Activated CD4-positive, alpha-beta memory T cell treated with anti-CD3 and anti-CD28 coated beads, Interleukin-2, amount 10 ng/mL, durations not matched to agents 7 days and 5 days (primary cell): ENCODE measurements at regions not wholly inside any gene's neighbourhood (a gene's known extent, or its start where the extent isn't known, plus 50 kb on each side); places are given as distances from the start of the nearest gene placed in this dataset.

Experiments
- CTCF ChIA-PET: fragments of 350-600 bp; sonication (Branson Sonifier 250); formaldehyde crosslinking; loops from one replicate; lab custom pipeline; 2021; ENCODE audit warnings: antibody characterized with exemption, inconsistent platforms; lab: Charles Lee
- POLR2A ChIA-PET: fragments of 350-600 bp; sonication (Branson Sonifier 250); formaldehyde crosslinking; loops from one replicate; lab custom pipeline; 2021; ENCODE audit warnings: antibody characterized with exemption; lab: Charles Lee
- DNase-seq: peaks from one replicate; pipeline ENCODE4 v3.0.0-alpha.2; 2020
- H3K27ac Mint-ChIP-seq: one replicate; pipeline ENCODE4 v1.8.0; 2021; ENCODE audit warnings: mild to moderate bottlenecking, mixed read lengths
- H3K27me3 Mint-ChIP-seq: one replicate; pipeline ENCODE4 v1.8.0; 2021; ENCODE audit warnings: mixed read lengths
- H3K36me3 Mint-ChIP-seq: one replicate; pipeline ENCODE4 v1.8.0; 2021; ENCODE audit warnings: low read depth, mixed read lengths
- H3K4me1 Mint-ChIP-seq: one replicate; pipeline ENCODE4 v1.8.0; 2021; ENCODE audit warnings: mixed read lengths
- H3K4me3 Mint-ChIP-seq: one replicate; pipeline ENCODE4 v1.8.0; 2021; ENCODE audit warnings: mild to moderate bottlenecking, mixed read lengths
- H3K9me3 Mint-ChIP-seq: one replicate; pipeline ENCODE4 v1.8.0; 2021; ENCODE audit warnings: mixed read lengths

GRCh38 chr2:14944562-14945346 is 312.2 kb downstream of the LRATD1 start:
- Mint-ChIP-seq H3K4me1 (no peaks in the 10 kb centered on the region), H3K36me3 (no peaks in the 10 kb centered on the region), H3K4me3 (no peak overlapping the region), H3K27ac (no peak overlapping the region), H3K9me3 (peaks cover 4% of the 10 kb centered on the region), H3K27me3 (peaks cover 7% of the 10 kb centered on the region)
- no peak for DNase-seq
- CTCF ChIA-PET = no interaction called here
- POLR2A ChIA-PET = no interaction called here

DNA sequence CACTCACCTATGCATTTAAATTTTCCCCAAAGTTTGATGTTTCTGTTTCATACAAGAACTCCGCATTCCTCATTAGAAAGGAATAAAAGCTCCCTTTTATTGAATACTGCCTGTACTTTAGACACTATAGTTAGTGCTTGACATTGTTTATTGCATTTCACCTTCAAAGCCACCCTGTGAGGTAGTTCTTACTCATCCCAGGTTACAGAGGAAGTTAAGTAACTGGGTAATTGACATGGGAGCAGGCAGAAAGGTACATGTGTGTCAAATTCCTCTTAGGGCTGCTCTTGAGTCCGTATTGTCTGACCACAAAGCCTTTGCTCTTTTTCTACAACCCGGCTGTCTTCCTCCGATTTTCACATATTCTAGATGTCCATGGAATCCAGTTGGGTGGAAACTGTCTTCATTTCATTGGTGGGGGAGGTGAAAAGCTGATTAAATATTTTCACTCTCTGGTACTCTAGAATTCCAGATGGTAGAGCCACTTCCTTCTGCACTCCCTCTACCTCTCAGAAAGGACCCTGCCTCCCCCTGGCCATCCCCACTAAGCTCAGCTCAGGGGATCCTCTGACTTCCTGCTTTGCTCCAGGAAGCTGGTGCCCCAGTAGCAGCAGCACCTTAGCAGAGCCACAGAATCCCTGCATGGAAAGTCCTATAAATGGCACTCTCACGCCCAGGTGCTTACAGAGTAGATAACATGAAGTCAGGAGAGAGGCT is 319.2 kb downstream of the LRATD1 start:
- POLR2A ChIA-PET = no interaction called here
- DNase-seq = no peak
- Mint-ChIP-seq H3K4me3 (no peak overlapping the region), H3K27ac (no peak overlapping the region), H3K9me3 (peaks cover 8% of the 10 kb centered on the region), H3K36me3 (no peaks in the 10 kb centered on the region), H3K27me3 (peaks cover 4% of the 10 kb centered on the region), H3K4me1 (no peaks in the 10 kb centered on the region)
- CTCF ChIA-PET = no interaction called here

GRCh38 chr2:14952400-14952963 is 320.0 kb downstream of the LRATD1 start:
- no peaks in the 10 kb centered on the region for H3K36me3 Mint-ChIP-seq
- peaks cover 4% of the 10 kb centered on the region for H3K27me3 Mint-ChIP-seq
- H3K4me1 Mint-ChIP-seq = no peaks in the 10 kb centered on the region
- H3K27ac Mint-ChIP-seq = no peak overlapping the region
- ChIA-PET CTCF (no interaction called here), POLR2A (no interaction called here)
- peaks cover 8% of the 10 kb centered on the region for H3K9me3 Mint-ChIP-seq
- DNase-seq = no peak
- H3K4me3 Mint-ChIP-seq = no peak overlapping the region

DNA sequence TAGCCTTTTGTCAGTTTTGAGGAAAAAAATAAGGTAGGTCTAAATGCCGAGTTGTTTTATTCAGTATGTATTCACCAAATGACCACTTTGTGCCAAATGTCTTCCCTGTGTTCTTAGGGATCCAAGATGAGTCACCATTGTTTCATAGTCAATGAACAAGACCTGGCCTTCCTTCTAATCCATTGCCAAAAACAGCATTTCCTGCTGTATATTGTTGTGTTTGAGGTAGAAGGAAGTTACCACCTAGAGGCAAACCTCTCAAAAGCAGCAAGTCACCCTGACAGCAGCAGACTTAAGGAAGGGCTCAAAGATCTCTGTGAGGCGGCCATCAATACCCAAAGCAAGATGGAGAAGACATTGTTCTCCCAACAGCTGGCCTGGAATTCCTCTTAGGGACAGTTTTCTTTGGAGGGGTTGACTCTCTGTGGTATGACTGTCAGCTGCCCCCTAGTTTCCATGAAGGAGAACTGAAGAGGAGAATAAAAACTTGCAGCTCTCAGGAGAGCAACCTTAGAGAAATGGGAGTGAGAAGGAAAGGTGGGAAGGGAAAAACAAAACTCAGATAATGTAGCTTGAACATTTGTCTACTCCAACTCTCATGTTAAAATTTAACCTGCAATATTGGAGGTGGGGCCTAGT is 328.3 kb downstream of the LRATD1 start:
- no peaks in the 10 kb centered on the region for H3K4me1 Mint-ChIP-seq
- no peak overlapping the region for H3K27ac Mint-ChIP-seq
- peaks cover 9% of the 10 kb centered on the region for H3K9me3 Mint-ChIP-seq
- H3K4me3 Mint-ChIP-seq = no peak overlapping the region
- CTCF ChIA-PET = no interaction called here
- POLR2A ChIA-PET = no interaction called here
- no peaks in the 10 kb centered on the region for H3K36me3 Mint-ChIP-seq
- H3K27me3 Mint-ChIP-seq = no peaks in the 10 kb centered on the region
- DNase-seq = no peak

- Mint-ChIP-seq H3K36me3 (no peaks in the 10 kb centered on the region), H3K4me3 (no peak overlapping the region), H3K27me3 (no peaks in the 10 kb centered on the region), H3K4me1 (no peaks in the 10 kb centered on the region), H3K27ac (no peak overlapping the region), H3K9me3 (peaks cover 2% of the 10 kb centered on the region)
- no peak for DNase-seq
- POLR2A ChIA-PET = no interaction called here
- CTCF ChIA-PET = no interaction called here
These were observed 335.2 kb downstream of the LRATD1 start for GRCh38 chr2:14967729-14968128.

GRCh38 chr2:14975381-14975780 is 342.9 kb downstream of the LRATD1 start:
- POLR2A ChIA-PET = no interaction called here
- H3K4me1 Mint-ChIP-seq = no peaks in the 10 kb centered on the region

DNA sequence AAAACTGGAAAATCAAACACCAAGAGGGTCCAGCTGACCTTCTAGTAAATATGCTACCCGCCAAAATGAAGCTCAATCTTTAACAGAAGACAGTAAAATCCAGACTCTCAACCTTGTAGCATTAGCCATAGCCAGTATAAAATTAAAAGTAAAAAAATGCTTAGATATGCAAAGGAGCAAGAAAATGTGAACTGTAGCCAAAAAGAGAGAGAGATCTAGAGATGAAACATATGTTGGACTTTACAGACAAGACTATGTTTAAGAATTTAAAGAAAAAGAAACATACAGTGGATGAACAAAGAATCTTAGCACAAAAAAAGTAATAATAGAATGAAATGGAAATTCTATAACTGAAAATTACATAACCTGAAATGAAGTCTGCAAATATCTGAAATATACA is 344.5 kb downstream of the LRATD1 start:
- Mint-ChIP-seq H3K9me3 (no peaks in the 10 kb centered on the region), H3K4me1 (no peaks in the 10 kb centered on the region), H3K4me3 (no peak overlapping the region), H3K27me3 (peaks cover 3% of the 10 kb centered on the region), H3K27ac (no peak overlapping the region), H3K36me3 (no peaks in the 10 kb centered on the region)
- no peak for DNase-seq
- POLR2A ChIA-PET = interaction anchor here (0.7 kb wide), 1 partner anchor 17 kb away, joined by 3 read pairs; no protein-coding TSS in a partner anchor
- CTCF ChIA-PET = no interaction called here

More at GRCh38 chr2:14975381-14975780, 342.9 kb downstream of the LRATD1 start:
- Mint-ChIP-seq H3K4me3 (no peak overlapping the region), H3K36me3 (no peaks in the 10 kb centered on the region), H3K27ac (no peak overlapping the region), H3K9me3 (peaks cover 2% of the 10 kb centered on the region), H3K27me3 (peaks cover 3% of the 10 kb centered on the region)
- DNase-seq = no peak
- CTCF ChIA-PET = interaction anchor here (1.5 kb wide), 1 partner anchor 602 kb away, joined by 4 read pairs; no protein-coding TSS in a partner anchor

DNA sequence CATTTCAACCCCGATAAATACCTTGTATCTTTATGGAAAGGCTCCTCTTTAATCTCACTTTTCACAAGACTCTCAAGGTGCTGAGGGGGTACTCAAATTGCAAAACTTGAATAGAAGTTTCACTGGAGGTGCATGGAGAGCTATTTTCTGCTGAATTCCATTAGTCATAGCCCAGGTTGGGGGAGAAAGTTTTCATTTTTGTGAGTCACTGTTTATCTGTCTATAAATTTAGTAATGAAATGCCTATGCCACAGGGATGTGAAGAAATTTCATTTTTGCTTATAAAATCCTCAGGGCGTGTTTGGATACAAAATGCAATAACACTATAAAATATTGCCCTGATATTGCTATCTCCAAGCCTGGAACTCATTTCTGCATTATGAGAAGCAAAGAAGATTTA is 346.3 kb downstream of the LRATD1 start:
- CTCF ChIA-PET = no interaction called here
- Mint-ChIP-seq H3K9me3 (no peaks in the 10 kb centered on the region), H3K27ac (no peak overlapping the region), H3K27me3 (peaks cover 3% of the 10 kb centered on the region), H3K36me3 (no peaks in the 10 kb centered on the region), H3K4me1 (no peaks in the 10 kb centered on the region), H3K4me3 (no peak overlapping the region)
- POLR2A ChIA-PET = no interaction called here
- DNase-seq = no peak

DNA sequence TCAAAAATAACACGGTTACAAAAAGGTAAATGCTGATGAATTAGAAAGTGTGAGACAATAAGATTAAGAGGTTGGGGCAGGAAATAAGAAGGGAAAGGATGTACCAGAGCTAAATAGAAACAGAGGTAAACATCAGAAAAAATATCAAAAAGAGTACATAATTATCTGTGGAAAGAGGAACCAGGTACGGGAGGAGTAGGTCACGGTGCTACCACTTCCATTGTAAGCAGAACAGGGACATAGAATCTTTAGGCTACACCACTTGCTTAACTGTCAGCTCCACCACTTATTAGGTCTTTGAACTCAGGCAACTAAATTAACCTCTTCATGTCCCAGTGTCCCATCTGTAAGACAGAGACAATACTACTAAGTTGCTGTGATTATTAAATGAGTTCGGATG is 350.3 kb downstream of the LRATD1 start:
- H3K36me3 Mint-ChIP-seq = no peaks in the 10 kb centered on the region
- no peak overlapping the region for H3K4me3 Mint-ChIP-seq
- H3K27ac Mint-ChIP-seq = no peak overlapping the region
- H3K9me3 Mint-ChIP-seq = no peaks in the 10 kb centered on the region
- peaks cover 9% of the 10 kb centered on the region for H3K27me3 Mint-ChIP-seq
- ChIA-PET POLR2A (no interaction called here), CTCF (no interaction called here)
- H3K4me1 Mint-ChIP-seq = no peaks in the 10 kb centered on the region
- DNase-seq = no peak

DNA sequence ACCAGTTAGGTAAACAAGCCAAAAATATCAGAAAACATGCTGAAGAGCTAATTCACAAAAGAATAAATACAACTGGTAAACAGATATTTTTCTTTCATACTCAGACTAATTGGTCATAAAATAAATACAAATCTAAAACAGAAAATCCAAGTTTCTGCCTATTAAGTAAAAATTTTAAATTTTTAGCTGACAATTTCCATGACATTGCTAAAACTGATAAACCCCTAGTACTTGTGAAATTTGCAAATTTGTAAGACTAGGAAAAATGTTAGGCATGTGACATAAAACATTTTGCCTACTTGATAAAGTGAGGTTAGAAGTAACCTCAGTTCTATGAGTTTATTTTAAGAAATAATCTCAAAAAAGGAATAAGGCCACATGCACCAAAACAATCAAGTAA is 356.1 kb downstream of the LRATD1 start:
- Mint-ChIP-seq H3K4me3 (no peak overlapping the region), H3K27me3 (peaks cover 8% of the 10 kb centered on the region), H3K4me1 (no peaks in the 10 kb centered on the region), H3K27ac (no peak overlapping the region), H3K9me3 (no peaks in the 10 kb centered on the region), H3K36me3 (no peaks in the 10 kb centered on the region)
- DNase-seq = no peak
- POLR2A ChIA-PET = no interaction called here
- CTCF ChIA-PET = no interaction called here

DNA sequence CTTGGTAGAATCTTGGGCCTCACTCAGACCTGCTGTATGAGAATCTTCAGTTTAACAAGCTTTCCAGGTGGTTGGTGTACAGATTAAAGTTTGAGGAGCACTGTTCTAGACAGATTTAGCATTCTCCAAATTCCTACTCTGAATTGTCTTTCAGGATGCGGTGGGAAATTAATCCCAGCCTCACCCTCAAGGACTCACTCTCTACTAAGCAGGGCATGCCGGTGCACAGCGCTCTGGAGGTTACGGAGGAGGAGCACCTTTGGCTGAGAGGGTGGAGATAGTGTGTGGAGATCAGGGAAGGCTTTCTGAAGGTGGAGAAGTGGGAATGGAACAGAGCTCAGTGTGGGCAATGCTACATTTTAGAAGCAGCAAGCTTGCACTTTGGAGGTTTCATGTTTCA is 359.2 kb downstream of the LRATD1 start:
- POLR2A ChIA-PET = no interaction called here
- H3K27ac Mint-ChIP-seq = no peak overlapping the region
- H3K9me3 Mint-ChIP-seq = no peaks in the 10 kb centered on the region
- H3K27me3 Mint-ChIP-seq = peaks cover 2% of the 10 kb centered on the region
- no peaks in the 10 kb centered on the region for H3K4me1 Mint-ChIP-seq
- no peaks in the 10 kb centered on the region for H3K36me3 Mint-ChIP-seq
- no peak for DNase-seq
- CTCF ChIA-PET = no interaction called here
- H3K4me3 Mint-ChIP-seq = no peak overlapping the region

- Mint-ChIP-seq H3K27me3 (peaks cover 3% of the 10 kb centered on the region), H3K27ac (no peak overlapping the region), H3K4me1 (no peaks in the 10 kb centered on the region), H3K36me3 (no peaks in the 10 kb centered on the region), H3K4me3 (no peak overlapping the region), H3K9me3 (no peaks in the 10 kb centered on the region)
- no peak for DNase-seq
- ChIA-PET CTCF (no interaction called here), POLR2A (no interaction called here)
These were observed 362.2 kb downstream of the LRATD1 start for GRCh38 chr2:14994721-14995120.

DNA sequence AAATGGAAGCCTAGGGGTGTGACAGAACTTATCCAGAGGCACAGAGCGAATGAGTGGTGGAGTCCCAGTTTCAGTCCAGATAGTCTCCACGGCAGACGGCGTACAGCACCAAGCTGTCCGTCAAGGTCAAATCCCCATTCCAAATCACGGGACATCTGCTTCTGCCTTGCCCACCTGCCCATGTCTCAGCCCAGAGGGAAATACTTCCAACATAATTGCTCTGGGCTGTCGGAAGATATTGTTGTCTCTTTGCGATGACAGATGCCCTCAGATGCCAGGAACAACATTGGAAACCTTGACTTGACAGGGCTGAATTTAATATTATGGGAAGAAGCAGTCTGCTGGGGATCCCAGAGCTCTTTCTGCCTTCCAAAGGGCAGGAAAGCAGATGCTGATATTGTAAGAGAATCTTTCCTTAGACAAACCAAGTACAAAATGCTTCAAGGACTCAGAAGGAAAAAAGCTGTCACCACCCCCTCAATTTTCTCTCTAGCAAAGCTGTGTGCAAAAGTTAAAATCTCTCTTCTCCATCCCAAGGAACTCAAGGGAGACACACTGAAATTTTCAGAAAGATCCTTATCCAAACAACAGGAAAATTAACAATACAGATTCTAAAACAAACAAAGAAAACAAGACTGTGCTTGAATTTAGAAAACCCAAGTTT is 364.0 kb downstream of the LRATD1 start:
- ChIA-PET CTCF (interaction anchor here (1.4 kb wide), 1 partner anchor 580 kb away, joined by 5 read pairs; no protein-coding TSS in a partner anchor), POLR2A (no interaction called here)
- Mint-ChIP-seq H3K4me1 (no peaks in the 10 kb centered on the region), H3K9me3 (no peaks in the 10 kb centered on the region), H3K4me3 (no peak overlapping the region), H3K27ac (no peak overlapping the region), H3K36me3 (no peaks in the 10 kb centered on the region), H3K27me3 (peaks cover 3% of the 10 kb centered on the region)
- DNase-seq = no peak
